ENCODE measurements at regions not wholly inside any gene's neighbourhood (a gene's known extent, or its start where the extent isn't known, plus 50 kb on each side); places are given as distances from the start of the nearest gene placed in this dataset.

DNA sequence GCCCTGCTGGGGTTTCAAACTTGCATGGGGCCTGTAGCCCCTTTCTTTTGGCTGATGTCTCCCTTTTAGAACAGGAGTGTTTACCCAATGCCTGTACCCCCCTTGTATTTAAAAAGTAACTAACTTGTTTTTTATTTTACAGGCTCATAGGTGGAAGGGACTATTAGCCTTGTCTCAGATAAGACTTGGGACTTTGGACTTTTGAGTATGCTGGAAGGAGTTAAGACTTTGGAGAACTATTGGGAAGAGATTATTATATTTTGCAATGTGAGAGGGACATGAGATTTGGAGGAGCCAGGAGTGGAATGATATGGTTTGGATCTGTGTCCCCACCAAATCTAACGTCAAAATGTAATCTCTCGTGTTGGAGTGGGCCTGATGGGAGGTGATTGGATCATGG, 314.9 kb upstream of the SP8 start:
- CTCF ChIA-PET, result no interaction called here
- POLR2A ChIA-PET, result no interaction called here

DNA sequence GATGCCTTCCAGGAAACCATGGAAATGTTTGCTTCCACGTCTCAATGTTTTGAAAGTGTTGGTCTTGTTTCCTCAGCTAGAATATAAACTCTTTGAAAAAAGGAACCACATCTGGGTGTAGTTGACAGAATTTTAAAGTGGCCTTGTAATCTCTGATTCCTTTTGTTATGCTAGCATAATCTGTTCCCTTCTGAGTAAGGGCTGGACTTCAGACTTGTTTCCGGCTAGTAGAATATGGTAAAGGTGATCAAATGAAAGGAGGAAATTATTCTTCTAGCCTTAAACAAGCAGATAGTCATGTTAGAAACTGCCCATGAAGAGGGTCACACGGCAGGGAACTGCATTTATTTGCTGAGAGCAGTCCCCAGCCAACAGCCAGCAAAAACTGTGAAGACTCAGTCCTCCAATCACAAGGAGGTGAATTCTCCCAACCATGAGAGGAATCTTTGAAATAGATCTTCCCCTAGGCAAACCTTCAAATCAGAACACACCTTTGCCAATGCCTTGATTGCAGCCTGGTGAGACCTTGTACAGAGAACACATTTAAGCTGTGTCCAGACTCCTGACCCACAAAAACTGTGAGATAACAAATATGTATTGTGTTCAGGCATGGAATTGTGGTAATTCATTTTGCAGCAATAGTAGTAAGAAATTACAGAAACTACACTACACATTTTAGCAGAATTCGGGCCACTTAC, 316.9 kb upstream of the SP8 start:
- 93% methylated on average over 2 of the region's 4 CpGs for WGBS (ENCODE audit: insufficient coverage)
- POLR2A ChIA-PET, result no interaction called here
- DNase-seq, result no peak
- CTCF ChIA-PET, result no interaction called here
- Histone ChIP-seq H3K9me3 (ENCODE audit: control extremely low read depth in 1 of 5, control insufficient read depth in 4 of 5, insufficient read depth in 2 of 5, low read depth in 1 of 5, low read length in 4 of 5) (peaks cover 0 to 3% (median 0%) of the 10 kb centered on the region in 5 experiments), H3K4me3 (ENCODE audit: control insufficient read depth in 1 of 7, extremely low read depth in 1 of 7, insufficient read depth in 4 of 7, low read depth in 2 of 7, low read length in 6 of 7) (no peak overlapping the region), H3K4me1 (ENCODE audit: control extremely low read depth in 1 of 4, control insufficient read depth in 4 of 4, insufficient read depth in 4 of 4, low read length in 3 of 4) (no peaks in the 10 kb centered on the region), H3K36me3 (ENCODE audit: control insufficient read depth in 4 of 4, insufficient read depth in 4 of 4, low read length in 3 of 4) (no peaks in the 10 kb centered on the region), H3K27me3 (replicated peaks in 2 of 5; ENCODE audit: control insufficient read depth in 4 of 5, insufficient read depth in 5 of 5, low read length in 4 of 5) (no peaks in the 10 kb centered on the region), H3K27ac (ENCODE audit: insufficient read depth in 1 of 2, low read depth in 1 of 2, low read length in 2 of 2, poor library complexity in 1 of 2, severe bottlenecking in 2 of 2) (no peak overlapping the region)

More for the DNA sequence above, 314.9 kb upstream of the SP8 start:
- Histone ChIP-seq H3K4me1 (ENCODE audit: control extremely low read depth in 1 of 4, control insufficient read depth in 4 of 4, insufficient read depth in 4 of 4, low read length in 3 of 4) (no peaks in the 10 kb centered on the region), H3K27me3 (replicated peaks in 2 of 5; ENCODE audit: control insufficient read depth in 4 of 5, insufficient read depth in 5 of 5, low read length in 4 of 5) (no peaks in the 10 kb centered on the region), H3K27ac (ENCODE audit: insufficient read depth in 1 of 2, low read depth in 1 of 2, low read length in 2 of 2, poor library complexity in 1 of 2, severe bottlenecking in 2 of 2) (no peak overlapping the region), H3K36me3 (ENCODE audit: control insufficient read depth in 4 of 4, insufficient read depth in 4 of 4, low read length in 3 of 4) (no peaks in the 10 kb centered on the region), H3K9me3 (ENCODE audit: control extremely low read depth in 1 of 5, control insufficient read depth in 4 of 5, insufficient read depth in 2 of 5, low read depth in 1 of 5, low read length in 4 of 5) (peaks cover 0 to 3% (median 0%) of the 10 kb centered on the region in 5 experiments), H3K4me3 (ENCODE audit: control insufficient read depth in 1 of 7, extremely low read depth in 1 of 7, insufficient read depth in 4 of 7, low read depth in 2 of 7, low read length in 6 of 7) (no peak overlapping the region)
- 90% methylated on average over 2 of the region's 2 CpGs for WGBS (ENCODE audit: insufficient coverage)
- DNase-seq, result no peak

GRCh38 chr7:21104124-21104500, 317.4 kb upstream of the SP8 start:
- POLR2A ChIA-PET, result no interaction called here
- CTCF ChIA-PET, result no interaction called here
- H3K4me1 ChIP-seq (ENCODE audit: control extremely low read depth in 1 of 4, control insufficient read depth in 4 of 4, insufficient read depth in 4 of 4, low read length in 3 of 4), result no peaks in the 10 kb centered on the region
- H3K9me3 ChIP-seq (ENCODE audit: control extremely low read depth in 1 of 5, control insufficient read depth in 4 of 5, insufficient read depth in 2 of 5, low read depth in 1 of 5, low read length in 4 of 5), result peaks cover 0 to 3% (median 0%) of the 10 kb centered on the region in 5 experiments
- DNase-seq, result no peak
- H3K27ac ChIP-seq (ENCODE audit: insufficient read depth in 1 of 2, low read depth in 1 of 2, low read length in 2 of 2, poor library complexity in 1 of 2, severe bottlenecking in 2 of 2), result no peak overlapping the region
- 89% methylated on average over 3 of the region's 4 CpGs for WGBS (ENCODE audit: insufficient coverage)
- no peak overlapping the region for H3K4me3 ChIP-seq (ENCODE audit: control insufficient read depth in 1 of 7, extremely low read depth in 1 of 7, insufficient read depth in 4 of 7, low read depth in 2 of 7, low read length in 6 of 7)
- no peaks in the 10 kb centered on the region for H3K36me3 ChIP-seq (ENCODE audit: control insufficient read depth in 4 of 4, insufficient read depth in 4 of 4, low read length in 3 of 4)
- H3K27me3 ChIP-seq (replicated peaks in 2 of 5; ENCODE audit: control insufficient read depth in 4 of 5, insufficient read depth in 5 of 5, low read length in 4 of 5), result no peaks in the 10 kb centered on the region

DNA sequence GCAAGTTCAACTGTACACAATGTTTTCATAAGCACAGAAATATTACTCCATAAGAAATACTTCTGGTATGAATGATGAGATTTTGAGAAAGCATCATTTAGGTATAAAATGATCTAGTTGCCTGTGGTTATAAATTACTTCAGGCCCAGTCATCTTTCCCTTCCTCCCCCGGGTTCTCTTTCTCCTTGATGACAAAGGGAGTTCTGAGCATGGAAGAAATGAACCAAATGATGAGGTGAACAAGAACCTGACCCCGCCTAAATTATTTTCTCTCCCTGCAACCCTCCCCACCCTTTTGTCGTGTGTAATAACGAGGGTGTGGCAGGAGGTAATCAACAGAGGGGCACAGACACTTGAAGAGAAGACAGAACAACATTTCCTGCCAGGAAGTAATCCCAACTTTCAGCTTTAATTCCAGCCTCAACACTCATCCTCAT, 319.6 kb upstream of the SP8 start:
- no peak overlapping the region for H3K27ac ChIP-seq (ENCODE audit: insufficient read depth in 1 of 2, low read depth in 1 of 2, low read length in 2 of 2, poor library complexity in 1 of 2, severe bottlenecking in 2 of 2)

GRCh38 chr7:21107101-21107500, 320.4 kb upstream of the SP8 start:
- Histone ChIP-seq H3K27me3 (replicated peaks in 2 of 5; ENCODE audit: control insufficient read depth in 4 of 5, insufficient read depth in 5 of 5, low read length in 4 of 5) (no peaks in the 10 kb centered on the region), H3K27ac (ENCODE audit: insufficient read depth in 1 of 2, low read depth in 1 of 2, low read length in 2 of 2, poor library complexity in 1 of 2, severe bottlenecking in 2 of 2) (no peak overlapping the region), H3K36me3 (ENCODE audit: control insufficient read depth in 4 of 4, insufficient read depth in 4 of 4, low read length in 3 of 4) (no peaks in the 10 kb centered on the region), H3K4me3 (ENCODE audit: control insufficient read depth in 1 of 7, extremely low read depth in 1 of 7, insufficient read depth in 4 of 7, low read depth in 2 of 7, low read length in 6 of 7) (no peak overlapping the region), H3K4me1 (ENCODE audit: control extremely low read depth in 1 of 4, control insufficient read depth in 4 of 4, insufficient read depth in 4 of 4, low read length in 3 of 4) (no peaks in the 10 kb centered on the region), H3K9me3 (ENCODE audit: control extremely low read depth in 1 of 5, control insufficient read depth in 4 of 5, insufficient read depth in 2 of 5, low read depth in 1 of 5, low read length in 4 of 5) (peaks cover 0 to 3% (median 0%) of the 10 kb centered on the region in 5 experiments)
- no peak for DNase-seq
- POLR2A ChIA-PET, result no interaction called here
- CTCF ChIA-PET, result no interaction called here
- 83% methylated on average over 1 of the region's 4 CpGs for WGBS (ENCODE audit: insufficient coverage)

More for the DNA sequence above, 319.6 kb upstream of the SP8 start:
- DNase-seq, result no peak
- CTCF ChIA-PET, result no interaction called here
- POLR2A ChIA-PET, result no interaction called here
- no peak overlapping the region for H3K4me3 ChIP-seq (ENCODE audit: control insufficient read depth in 1 of 7, extremely low read depth in 1 of 7, insufficient read depth in 4 of 7, low read depth in 2 of 7, low read length in 6 of 7)
- H3K9me3 ChIP-seq (ENCODE audit: control extremely low read depth in 1 of 5, control insufficient read depth in 4 of 5, insufficient read depth in 2 of 5, low read depth in 1 of 5, low read length in 4 of 5), result peaks cover 0 to 3% (median 0%) of the 10 kb centered on the region in 5 experiments
- no peaks in the 10 kb centered on the region for H3K36me3 ChIP-seq (ENCODE audit: control insufficient read depth in 4 of 4, insufficient read depth in 4 of 4, low read length in 3 of 4)
- no CpG with 5 or more reads among the region's 4 CpGs for WGBS (ENCODE audit: insufficient coverage)
- H3K27me3 ChIP-seq (replicated peaks in 2 of 5; ENCODE audit: control insufficient read depth in 4 of 5, insufficient read depth in 5 of 5, low read length in 4 of 5), result no peaks in the 10 kb centered on the region
- H3K4me1 ChIP-seq (ENCODE audit: control extremely low read depth in 1 of 4, control insufficient read depth in 4 of 4, insufficient read depth in 4 of 4, low read length in 3 of 4), result no peaks in the 10 kb centered on the region

DNA sequence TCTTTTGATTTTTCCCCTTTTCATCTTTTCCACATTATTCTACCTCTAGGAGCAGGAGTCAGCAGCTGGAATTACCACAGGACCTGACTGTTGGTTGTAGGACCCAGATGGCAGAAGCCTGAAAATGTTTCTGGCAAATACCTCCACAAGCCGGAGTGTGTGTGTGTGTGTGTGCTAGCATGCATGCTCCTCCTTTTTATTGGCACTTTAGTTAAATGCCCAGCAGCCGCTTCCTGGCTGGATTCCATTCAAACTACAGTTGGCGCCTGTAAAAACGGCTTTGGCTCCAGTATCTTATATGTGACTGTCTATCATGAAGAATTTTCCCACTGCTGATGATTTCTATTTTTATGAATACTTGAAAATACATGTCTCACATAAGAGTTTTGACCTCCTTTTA, 319.7 kb upstream of the SP4 start:
- Histone ChIP-seq H3K4me1 (ENCODE audit: control extremely low read depth in 1 of 4, control insufficient read depth in 4 of 4, insufficient read depth in 4 of 4, low read length in 3 of 4) (no peaks in the 10 kb centered on the region), H3K36me3 (ENCODE audit: control insufficient read depth in 4 of 4, insufficient read depth in 4 of 4, low read length in 3 of 4) (no peaks in the 10 kb centered on the region), H3K4me3 (ENCODE audit: control insufficient read depth in 1 of 7, extremely low read depth in 1 of 7, insufficient read depth in 4 of 7, low read depth in 2 of 7, low read length in 6 of 7) (no peak overlapping the region), H3K27ac (ENCODE audit: insufficient read depth in 1 of 2, low read depth in 1 of 2, low read length in 2 of 2, poor library complexity in 1 of 2, severe bottlenecking in 2 of 2) (no peak overlapping the region), H3K27me3 (replicated peaks in 2 of 5; ENCODE audit: control insufficient read depth in 4 of 5, insufficient read depth in 5 of 5, low read length in 4 of 5) (no peaks in the 10 kb centered on the region), H3K9me3 (ENCODE audit: control extremely low read depth in 1 of 5, control insufficient read depth in 4 of 5, insufficient read depth in 2 of 5, low read depth in 1 of 5, low read length in 4 of 5) (peaks cover 0 to 3% (median 0%) of the 10 kb centered on the region in 5 experiments)
- WGBS (ENCODE audit: insufficient coverage), result 100% methylated on average over 1 of the region's 4 CpGs
- CTCF ChIA-PET, result no interaction called here
- POLR2A ChIA-PET, result no interaction called here
- no peak for DNase-seq

- DNase-seq, result no peak
- Histone ChIP-seq H3K4me1 (ENCODE audit: control extremely low read depth in 1 of 4, control insufficient read depth in 4 of 4, insufficient read depth in 4 of 4, low read length in 3 of 4) (no peaks in the 10 kb centered on the region), H3K27me3 (replicated peaks in 2 of 5; ENCODE audit: control insufficient read depth in 4 of 5, insufficient read depth in 5 of 5, low read length in 4 of 5) (no peaks in the 10 kb centered on the region), H3K27ac (ENCODE audit: insufficient read depth in 1 of 2, low read depth in 1 of 2, low read length in 2 of 2, poor library complexity in 1 of 2, severe bottlenecking in 2 of 2) (no peak overlapping the region), H3K36me3 (ENCODE audit: control insufficient read depth in 4 of 4, insufficient read depth in 4 of 4, low read length in 3 of 4) (no peaks in the 10 kb centered on the region), H3K4me3 (ENCODE audit: control insufficient read depth in 1 of 7, extremely low read depth in 1 of 7, insufficient read depth in 4 of 7, low read depth in 2 of 7, low read length in 6 of 7) (no peak overlapping the region), H3K9me3 (ENCODE audit: control extremely low read depth in 1 of 5, control insufficient read depth in 4 of 5, insufficient read depth in 2 of 5, low read depth in 1 of 5, low read length in 4 of 5) (no peaks in the 10 kb centered on the region)
- CTCF ChIA-PET, result no interaction called here
- 100% methylated on average over 4 of the region's 5 CpGs for WGBS (ENCODE audit: insufficient coverage)
- POLR2A ChIA-PET, result no interaction called here
Observed at GRCh38 chr7:21113609-21114415, 314.1 kb upstream of the SP4 start.
